ENCODE measurements at regions not wholly inside any gene's neighbourhood (a gene's known extent, or its start where the extent isn't known, plus 50 kb on each side); places are given as distances from the start of the nearest gene placed in this dataset.

GRCh38 chr4:89357787-89358186, 50.2 kb upstream of the GPRIN3 start:
- Histone ChIP-seq H4K20me1 (replicated peaks; ENCODE audit: control insufficient read depth, extremely low read depth, insufficient read depth, low read length) (no peaks in the 10 kb centered on the region), H3K9ac (replicated peaks; ENCODE audit: extremely low read depth, insufficient read depth, low read length) (no peak overlapping the region), H3K79me2 (ENCODE audit: control insufficient read depth, insufficient read depth, low read length) (no peaks in the 10 kb centered on the region), H3K36me3 (ENCODE audit: control insufficient read depth in 2 of 2, extremely low read depth in 1 of 2, insufficient read depth in 2 of 2, low read length in 2 of 2) (no peaks in the 10 kb centered on the region), H3K4me2 (ENCODE audit: insufficient read depth, low read length) (no peak overlapping the region), H3K9me1 (replicated peaks; ENCODE audit: control insufficient read depth, extremely low read depth, insufficient read depth, low read length) (no peaks in the 10 kb centered on the region), H3K27ac (ENCODE audit: insufficient read depth, low read depth, low read length) (no peak overlapping the region), H3K9me3 (replicated peaks; ENCODE audit: control insufficient read depth, insufficient read depth, low read length) (no peaks in the 10 kb centered on the region), H3K4me3 (replicated peaks in 1 of 3; ENCODE audit: insufficient read depth in 1 of 3, low read depth in 1 of 3, low read length in 3 of 3) (no peak overlapping the region), H2AFZ (ENCODE audit: low read depth, low read length) (no peak overlapping the region), H3K27me3 (ENCODE audit: control insufficient read depth in 2 of 2, insufficient read depth in 2 of 2, low read length in 2 of 2) (peaks cover 4 to 11% of the 10 kb centered on the region in 2 experiments), H3K4me1 (ENCODE audit: control insufficient read depth, extremely low read depth, insufficient read depth, low read length) (no peaks in the 10 kb centered on the region)
- TF ChIP-seq MAX (IDR thresholded peaks at IDR 0.05; ENCODE audit: insufficient read depth, insufficient read length), result no peak
- no peak for TF ChIP-seq POLR2A (IDR thresholded peaks at IDR 0.05; ENCODE audit: low read depth, low read length)
- no peak for TF ChIP-seq GATA2 (IDR thresholded peaks at IDR 0.05; ENCODE audit: insufficient read depth, insufficient read length, low read depth, low read length)
- no peak for TF ChIP-seq CTCF (IDR thresholded peaks at IDR 0.05; ENCODE audit: extremely low read depth in 1 of 2, insufficient read depth in 1 of 2, low read depth in 1 of 2, low read length in 2 of 2)
- TF ChIP-seq EZH2 (IDR thresholded peaks at IDR 0.05; ENCODE audit: borderline replicate concordance, low read depth, low read length, severe bottlenecking), result no peak
- no peak for TF ChIP-seq MYC (IDR thresholded peaks at IDR 0.05; ENCODE audit: low read depth, low read length)
- no peak for TF ChIP-seq JUN (IDR thresholded peaks at IDR 0.05; ENCODE audit: borderline replicate concordance, insufficient read depth, insufficient read length, low read depth)
- no peak for TF ChIP-seq FOS (IDR thresholded peaks at IDR 0.05; ENCODE audit: borderline replicate concordance, insufficient read depth, low read length)
- no peak for TF ChIP-seq POLR2AphosphoS5 (IDR thresholded peaks at IDR 0.05; ENCODE audit: insufficient read depth, low read depth, low read length)
- dilution Hi-C loops (cut with MboI; ENCODE audit: extremely low pct_ligation_motif_present, low sequenced_read_pairs), result no loop called here
- ChIA-PET POLR2A (no interaction called here), CTCF (interaction anchor here (0.9 to 1.3 kb wide), 3 partner anchors 15 to 807 kb away, joined by 3 read pairs; no protein-coding TSS in a partner anchor)
- FAIRE-seq (no peak), DNase-seq (ENCODE audit: low read depth, low spot score) (no peak)
- BruUV-seq (replicated peaks), result no TSS peak
- intact Hi-C loops (cut with micrococcal nuclease), result no loop called here
